CD4-positive, alpha-beta T cell treated with Interleukin-6 at 100 ng/mL for 8 hours (primary cell): ENCODE measurements at regions not wholly inside any gene's neighbourhood (a gene's known extent, or its start where the extent isn't known, plus 50 kb on each side); places are given as distances from the start of the nearest gene placed in this dataset.

Source experiments
- DNase-seq: peaks from one replicate; pipeline ENCODE4 v3.0.0-alpha.2; 2020; ENCODE audit warnings: mixed read lengths, low spot score

DNA sequence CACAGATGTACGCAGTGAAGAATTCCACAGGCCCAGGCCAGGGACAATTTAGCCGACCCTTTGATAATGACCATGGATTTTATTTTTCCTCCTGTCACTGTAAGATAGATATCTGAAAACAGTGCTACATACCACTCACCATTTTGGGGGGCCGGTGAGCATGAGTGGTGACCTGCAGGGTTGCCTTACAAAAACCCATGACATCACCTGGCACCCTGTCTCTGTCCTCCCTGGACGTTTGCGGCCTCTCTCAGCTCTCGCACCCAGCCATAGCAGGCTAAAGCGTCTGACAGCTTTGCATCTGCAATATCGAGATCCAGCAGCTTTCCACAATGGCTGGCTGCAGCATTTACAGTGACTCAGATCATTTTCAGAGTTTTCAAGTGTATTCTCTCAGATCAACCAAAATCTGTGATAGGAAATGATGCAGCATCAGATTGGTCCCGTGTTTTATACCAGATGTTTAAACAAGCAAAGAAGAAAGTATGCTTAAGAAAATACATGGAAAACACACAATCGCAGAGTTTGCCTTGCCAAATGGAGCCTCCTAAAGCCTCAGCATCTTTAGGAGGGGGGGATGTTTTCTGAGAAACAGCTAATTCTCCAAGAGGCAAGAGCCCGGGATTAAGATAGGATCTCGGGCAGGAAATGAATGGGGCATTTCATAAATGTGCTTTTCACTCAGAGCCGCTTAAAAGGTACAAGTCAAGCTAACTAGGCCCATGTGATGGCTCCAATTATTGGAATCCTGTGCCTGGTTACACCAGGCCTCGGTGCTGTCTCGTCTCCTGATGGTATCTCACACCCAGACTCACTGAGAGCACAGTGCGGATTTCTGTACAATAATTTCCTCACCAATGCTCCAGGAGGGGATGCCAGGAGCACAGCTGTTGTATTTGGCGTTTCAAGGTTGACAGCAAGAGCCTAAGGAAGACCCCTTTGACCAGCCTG is 257.3 kb downstream of the XXYLT1 start:
- DNase-seq = no peak

DNA sequence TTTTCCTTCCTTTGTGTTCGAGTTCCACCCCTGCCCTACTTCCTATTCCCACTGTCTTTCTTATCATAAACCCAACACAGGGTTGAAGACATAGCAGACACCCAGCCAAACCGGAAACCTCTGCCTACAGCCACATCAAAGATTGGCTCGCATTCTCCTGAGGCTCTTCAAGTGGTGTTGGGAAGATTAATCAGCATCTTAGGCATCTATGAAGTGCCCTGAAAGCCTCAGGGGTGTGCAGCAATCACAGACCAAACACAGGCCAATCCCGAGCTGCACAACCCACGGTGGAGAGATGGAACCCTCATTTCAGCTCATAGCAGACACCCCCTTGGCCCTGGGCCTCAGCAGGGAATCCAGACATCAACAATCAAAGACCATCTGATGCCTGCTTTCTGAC is 255.9 kb downstream of the XXYLT1 start:
- no peak for DNase-seq

DNA sequence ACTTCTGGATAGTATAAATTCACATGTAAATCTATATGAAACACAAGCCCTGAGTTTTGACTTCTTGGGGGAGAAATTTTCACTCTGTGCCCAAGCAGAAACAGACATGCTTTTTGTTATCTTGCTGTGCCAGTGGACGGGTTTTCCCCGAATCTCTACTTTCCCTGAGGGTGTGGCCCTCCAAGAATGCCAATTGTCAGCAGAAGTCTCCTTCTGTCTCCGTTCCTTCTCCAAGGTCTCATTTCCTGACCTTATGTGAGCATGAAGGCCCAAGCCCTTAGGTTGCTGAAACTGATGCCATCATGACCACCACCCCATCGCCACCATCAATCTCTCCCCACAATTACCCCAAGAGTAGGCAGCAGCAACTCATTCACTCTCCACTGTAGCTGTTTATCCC is 253.8 kb downstream of the XXYLT1 start:
- DNase-seq = no peak
